HepG2 (cell line): ENCODE measurements at regions not wholly inside any gene's neighbourhood (a gene's known extent, or its start where the extent isn't known, plus 50 kb on each side); places are given as distances from the start of the nearest gene placed in this dataset.
A peak's percentile ranks its signal among the peaks of the same experiment; 100 is the strongest.
"Not testable (repeated sequence)": the region's sequence is repeated elsewhere in the genome, so short reads cannot be mapped to it uniquely, and the experiment has no call there.

Source experiments
- ATAC-seq: fragments of 200-7000 bp; cut with Tn5 transposase; 3 replicates; pipeline ENCODE4 v1.9.1; 2020; ENCODE audit warnings: mild to moderate bottlenecking, moderate library complexity
- BruUV-seq: library from RNA; stranded (reverse); fragments of 400-500 nt; replicated peaks from 2 replicates; lab custom pipeline; 2021; lab: Mats Ljungman, UMichigan
- CTCF ChIA-PET: fragments of 300-600 bp; formaldehyde crosslinking; extraction: SDS; loops from one replicate; lab custom pipeline; 2021; ENCODE audit warnings: low total read pairs, inconsistent platforms, low intra/inter-chr PET ratio; lab: Yijun Ruan, JAX
- POLR2A ChIA-PET: fragments of 350-600 bp; sonication (Branson Sonifier 250); formaldehyde crosslinking; loops from one replicate; lab custom pipeline; 2020; ENCODE audit warnings: antibody characterized with exemption, inconsistent platforms; lab: Yijun Ruan, JAX
- DNase-seq: peaks from one replicate; pipeline ENCODE4 v3.0.0-alpha.2; 2015; ENCODE audit warnings: low spot score
- FAIRE-seq: peaks from 3 replicates; lab custom pipeline; 2011; peaks lifted over from hg19 to GRCh38; lab: Jason Lieb, UNC
- H2AFZ ChIP-seq: one replicate; pipeline ENCODE4 v1.6.1; 2011; ENCODE audit warnings: low read length, inconsistent platforms
- H3K27ac ChIP-seq: fragments of 300-600 bp; 3 replicates; pipeline ENCODE4 v1.8.0; 2011; ENCODE audit warnings: mixed run types, mild to moderate bottlenecking, mixed read lengths, low read length, inconsistent platforms; ENCODE audit not compliant: insufficient read depth; ENCODE audit errors: extremely low read length
- H3K27me3 ChIP-seq, 2 experiments: fragments of 200-600 bp in 1 of 2; 2 replicates in 1 of 2; 3 replicates in 1 of 2; pipeline versions ENCODE4 v1.6.0 to v1.8.0; 2011; ENCODE audit warnings: low read length in 2 of 2, mild to moderate bottlenecking in 2 of 2, moderate library complexity in 2 of 2, inconsistent platforms in 1 of 2; ENCODE audit not compliant: insufficient read depth in 2 of 2, control insufficient read depth in 1 of 2
- H3K36me3 ChIP-seq, 2 experiments: fragments of 200-600 bp in 1 of 2; replicated peaks in 1 of 2; 2 replicates in 1 of 2; 3 replicates in 1 of 2; pipeline versions ENCODE4 v1.5.1 to v1.8.0; 2011; ENCODE audit warnings: low read length in 2 of 2, inconsistent platforms in 1 of 2; ENCODE audit not compliant: insufficient read depth in 2 of 2, control insufficient read depth in 1 of 2
- H3K4me1 ChIP-seq: 2 replicates; pipeline ENCODE4 v1.5.1; 2012; ENCODE audit warnings: low read length, inconsistent platforms; ENCODE audit not compliant: insufficient read depth
- H3K4me2 ChIP-seq: 2 replicates; pipeline ENCODE4 v1.6.0; 2011; ENCODE audit warnings: low read depth, low read length, inconsistent platforms
- H3K4me3 ChIP-seq, 3 experiments: fragments of 200-600 bp in 1 of 3; sonication (generic), shearing (Covaris generic) in 1 of 3; replicated peaks in 1 of 3; 2 replicates each; pipeline ENCODE4 v1.5.1; 2011 to 2016; ENCODE audit warnings: low read length in 3 of 3, inconsistent platforms in 2 of 3, low read depth in 2 of 3, mild to moderate bottlenecking in 2 of 3, control low read depth in 1 of 3, mixed read lengths in 1 of 3; ENCODE audit not compliant: insufficient read depth in 1 of 3
- H3K79me2 ChIP-seq: one replicate; pipeline ENCODE4 v1.6.1; 2011; ENCODE audit warnings: low read length, inconsistent platforms; ENCODE audit not compliant: insufficient read depth
- H3K9ac ChIP-seq: 2 replicates; pipeline ENCODE4 v1.6.0; 2011; ENCODE audit warnings: mild to moderate bottlenecking, low read depth, low read length, inconsistent platforms; ENCODE audit not compliant: insufficient read depth
- H3K9me3 ChIP-seq: 2 replicates; pipeline ENCODE4 v1.5.1; 2012; ENCODE audit warnings: mild to moderate bottlenecking, low read length
- H4K20me1 ChIP-seq: 2 replicates; pipeline ENCODE4 v1.6.0; 2011; ENCODE audit warnings: inconsistent platforms, mild to moderate bottlenecking, low read length, moderate library complexity; ENCODE audit not compliant: insufficient read depth
- EZH2 ChIP-seq: conservative IDR thresholded peaks from 2 replicates; pipeline ENCODE4 v1.6.1; 2012; ENCODE audit warnings: mild to moderate bottlenecking, low read depth, low read length, moderate library complexity
- MNT ChIP-seq: fragments of 450-650 bp; IDR thresholded peaks from 2 replicates; pipeline ENCODE4 v1.6.1; 2016
- PCBP1 ChIP-seq: fragments of 200-400 bp; formaldehyde crosslinking; IDR thresholded peaks from 2 replicates; pipeline ENCODE4 v1.6.1; 2017; ENCODE audit warnings: mild to moderate bottlenecking, low read depth, low read length, borderline replicate concordance
- ZSCAN5A ChIP-seq: sonication (generic); formaldehyde crosslinking; IDR thresholded peaks from 2 replicates; pipeline ENCODE4 v1.8.0; 2022; ENCODE audit warnings: mild to moderate bottlenecking, missing genetic modification reagents, borderline replicate concordance
- WGBS: methylation state at CpG from one replicate; pipeline ENCODE4 v1.1.6; 2017; ENCODE audit warnings: low lambda C conversion rate; 5-methylcytosine and 5-hydroxymethylcytosine counted together
- in situ Hi-C: cut with HindIII; loops from 2 replicates; pipeline ENCODE4 v1.10.0; 2017; ENCODE audit warnings: low pct_unique_long_range_greater_than_20kb; ENCODE audit not compliant: extremely low pct_ligation_motif_present
- intact Hi-C: fragments of 100-400 bp; cut with micrococcal nuclease; formaldehyde crosslinking; loops from one replicate; pipeline ENCODE4 v1.10.0; 2022; ENCODE audit not compliant: unreplicated experiment

GRCh38 chr9:89679581-89679980 is 74.8 kb downstream of the GADD45G start:
- ATAC-seq (no peak), FAIRE-seq (no peak), DNase-seq (no peak)
- Histone ChIP-seq H3K36me3 (no peaks in the 10 kb centered on the region), H3K4me3 (no peak overlapping the region), H3K9me3 (no peaks in the 10 kb centered on the region), H3K27ac (no peak overlapping the region), H3K4me1 (no peaks in the 10 kb centered on the region), H3K27me3 (peaks cover 2 to 27% of the 10 kb centered on the region in 2 experiments; a peak in 3 of 5 replicates), H4K20me1 (no peaks in the 10 kb centered on the region), H3K9ac (no peak overlapping the region), H3K79me2 (no peaks in the 10 kb centered on the region), H2AFZ (no peak overlapping the region), H3K4me2 (no peak overlapping the region)
- ChIA-PET CTCF (no interaction called here), POLR2A (no interaction called here)
- WGBS, result 8% methylated on average over 2 of the region's 3 CpGs
- intact Hi-C loops (no loop called here), in situ Hi-C loops (no loop called here)
- BruUV-seq, result no TSS peak
- TF ChIP-seq PCBP1, result no peak
- TF ChIP-seq ZSCAN5A (CRISPR knock-in tag), result no peak

- peaks cover 3% of the 10 kb centered on the region; the same call in 1 of the 2 replicates for H3K4me1 ChIP-seq
- H3K4me3 ChIP-seq, result no peak overlapping the region
- no peaks in the 10 kb centered on the region for H3K36me3 ChIP-seq
- H3K9ac ChIP-seq, result no peak overlapping the region
- no peak for DNase-seq
- H3K79me2 ChIP-seq, result no peaks in the 10 kb centered on the region
- no peak for TF ChIP-seq EZH2
- TF ChIP-seq MNT, result peak; percentile 35; the same call in 1 of the 2 replicates
- ChIA-PET CTCF (no interaction called here), POLR2A (no interaction called here)
- intact Hi-C loops, result no loop called here
- H3K27me3 ChIP-seq, result peaks cover 2 to 27% of the 10 kb centered on the region in 2 experiments; a peak in 3 of 5 replicates
- no peak for ATAC-seq
- no peaks in the 10 kb centered on the region for H4K20me1 ChIP-seq
- no peak for FAIRE-seq
- 30% methylated on average over 7 of the region's 42 CpGs for WGBS
- no peaks in the 10 kb centered on the region for H3K9me3 ChIP-seq
- H3K4me2 ChIP-seq, result no peak overlapping the region
- in situ Hi-C loops, result no loop called here
- no peak overlapping the region for H2AFZ ChIP-seq
- no peak overlapping the region for H3K27ac ChIP-seq
- BruUV-seq, result no TSS peak
These were observed 76.0 kb downstream of the GADD45G start for GRCh38 chr9:89680547-89681467.

GRCh38 chr9:89681468-89681859 is 76.7 kb downstream of the GADD45G start:
- H3K9ac ChIP-seq, H3K4me2 ChIP-seq, H2AFZ ChIP-seq, H3K36me3 ChIP-seq, H3K9me3 ChIP-seq, FAIRE-seq, in situ Hi-C loops, DNase-seq, ATAC-seq, H3K79me2 ChIP-seq, intact Hi-C loops, CTCF ChIA-PET, BruUV-seq, H3K4me3 ChIP-seq, H3K27ac ChIP-seq, POLR2A ChIA-PET, H4K20me1 ChIP-seq, H3K4me1 ChIP-seq: not testable (repeated sequence)
- 83% methylated on average over 14 of the region's 17 CpGs for WGBS
- peaks cover 2 to 22% of the 10 kb centered on the region in 2 experiments; a peak in 3 of 5 replicates for H3K27me3 ChIP-seq
